HEK293 (cell line): ENCODE measurements at regions not wholly inside any gene's neighbourhood (a gene's known extent, or its start where the extent isn't known, plus 50 kb on each side); places are given as distances from the start of the nearest gene placed in this dataset.

ENCODE experiments used
- CTCF ChIA-PET: fragments of 350-600 bp; formaldehyde crosslinking; extraction: SDS; loops from one replicate; lab custom pipeline; 2021; ENCODE audit warnings: antibody characterized with exemption; lab: Yijun Ruan, JAX
- POLR2A ChIA-PET: fragments of 300-600 bp; formaldehyde crosslinking; extraction: SDS; loops from one replicate; lab custom pipeline; 2020; ENCODE audit warnings: antibody characterized with exemption, inconsistent platforms; lab: Yijun Ruan, JAX
- H3K27ac ChIP-seq: fragments of 200-500 bp; sonication (Bioruptor generic); 2 replicates; pipeline ENCODE4 v1.5.1; 2014; ENCODE audit warnings: low read depth, low read length, control low read depth, inconsistent platforms; ENCODE audit errors: extremely low read depth
- H3K36me3 ChIP-seq, 2 experiments: fragments of 200-500 bp in 1 of 2; sonication (Bioruptor generic) in 1 of 2; 1 replicate in 1 of 2; 2 replicates in 1 of 2; pipeline ENCODE4 v1.5.1; 2014 to 2017; ENCODE audit warnings: inconsistent platforms in 2 of 2, low read length in 2 of 2; ENCODE audit not compliant: control insufficient read depth in 2 of 2, insufficient read depth in 1 of 2
- H3K4me1 ChIP-seq: fragments of 200-500 bp; sonication (Bioruptor generic); 2 replicates; pipeline ENCODE4 v1.5.1; 2014; ENCODE audit warnings: mild to moderate bottlenecking, low read length, inconsistent platforms; ENCODE audit not compliant: control insufficient read depth, insufficient read depth
- H3K4me3 ChIP-seq: 2 replicates; pipeline ENCODE4 v1.5.1; 2011; ENCODE audit warnings: low read depth, mild to moderate bottlenecking, control low read depth, low read length, moderate library complexity
- H3K9me3 ChIP-seq: fragments of 200-500 bp; sonication (Bioruptor generic); 2 replicates; pipeline ENCODE4 v1.5.1; 2014; ENCODE audit warnings: low read depth, low read length, inconsistent platforms; ENCODE audit not compliant: control insufficient read depth, insufficient read depth
- HOXC10 ChIP-seq: sonication (generic); formaldehyde crosslinking; IDR thresholded peaks from 2 replicates; pipeline ENCODE4 v1.8.1; 2023; ENCODE audit warnings: mild to moderate bottlenecking, missing genetic modification reagents
- SCRT1 ChIP-seq: fragments of 450-650 bp; formaldehyde crosslinking; IDR thresholded peaks from 2 replicates; pipeline ENCODE4 v1.5.1; 2016; ENCODE audit warnings: missing biosample characterization, missing genetic modification characterization, borderline replicate concordance
- SETDB1 ChIP-seq: IDR thresholded peaks from one replicate; pipeline ENCODE4 v1.6.1; 2017; ENCODE audit warnings: mild to moderate bottlenecking, low read length, moderate library complexity, mixed read lengths; ENCODE audit not compliant: insufficient read length
- SP7 ChIP-seq: fragments of 450-650 bp; formaldehyde crosslinking; IDR thresholded peaks from 2 replicates; pipeline ENCODE4 v1.5.1; 2016; ENCODE audit warnings: missing biosample characterization, missing genetic modification characterization
- TRIM28 ChIP-seq: IDR thresholded peaks from 2 replicates; pipeline ENCODE4 v1.6.1; 2011; ENCODE audit warnings: low read length, control low read depth, borderline replicate concordance
- ZBTB1 ChIP-seq: fragments of 450-650 bp; formaldehyde crosslinking; IDR thresholded peaks from 2 replicates; pipeline ENCODE4 v1.5.1; 2016; ENCODE audit warnings: missing biosample characterization, missing genetic modification characterization
- ZNF114 ChIP-seq: fragments of 450-650 bp; formaldehyde crosslinking; IDR thresholded peaks from 2 replicates; pipeline ENCODE4 v1.5.0; 2017; ENCODE audit warnings: missing biosample characterization, missing genetic modification characterization
- ZNF121 ChIP-seq: fragments of 450-650 bp; formaldehyde crosslinking; IDR thresholded peaks from 2 replicates; pipeline ENCODE4 v1.5.1; 2016; ENCODE audit warnings: missing biosample characterization, missing genetic modification characterization
- ZNF16 ChIP-seq: fragments of 450-650 bp; formaldehyde crosslinking; IDR thresholded peaks from 2 replicates; pipeline ENCODE4 v1.5.1; 2016; ENCODE audit warnings: low read depth, missing biosample characterization, missing genetic modification characterization
- ZNF202 ChIP-seq: fragments of 450-650 bp; formaldehyde crosslinking; IDR thresholded peaks from 2 replicates; pipeline ENCODE4 v1.5.1; 2016; ENCODE audit warnings: missing biosample characterization, missing genetic modification characterization, borderline replicate concordance
- ZNF24 ChIP-seq: fragments of 450-650 bp; formaldehyde crosslinking; IDR thresholded peaks from 2 replicates; pipeline ENCODE4 v1.5.1; 2016; ENCODE audit warnings: missing biosample characterization, missing genetic modification characterization
- ZNF26 ChIP-seq: fragments of 450-650 bp; formaldehyde crosslinking; IDR thresholded peaks from 2 replicates; pipeline ENCODE4 v1.5.1; 2016; ENCODE audit warnings: missing biosample characterization, missing genetic modification characterization
- ZNF280C ChIP-seq: fragments of 450-650 bp; formaldehyde crosslinking; IDR thresholded peaks from 2 replicates; pipeline ENCODE4 v1.5.1; 2016; ENCODE audit warnings: missing biosample characterization, missing genetic modification characterization
- ZNF311 ChIP-seq: fragments of 450-650 bp; formaldehyde crosslinking; IDR thresholded peaks from 2 replicates; pipeline ENCODE4 v1.5.1; 2017; ENCODE audit warnings: missing biosample characterization, missing genetic modification characterization, borderline replicate concordance
- ZNF350 ChIP-seq: fragments of 450-650 bp; formaldehyde crosslinking; IDR thresholded peaks from 2 replicates; pipeline ENCODE4 v1.5.0; 2017; ENCODE audit warnings: missing biosample characterization, mild to moderate bottlenecking, missing genetic modification characterization
- ZNF394 ChIP-seq: fragments of 450-650 bp; formaldehyde crosslinking; IDR thresholded peaks from 2 replicates; pipeline ENCODE4 v1.5.1; 2016; ENCODE audit warnings: missing biosample characterization, missing genetic modification characterization, mild to moderate bottlenecking, moderate library complexity, borderline replicate concordance
- ZNF416 ChIP-seq: fragments of 450-650 bp; formaldehyde crosslinking; IDR thresholded peaks from 2 replicates; pipeline ENCODE4 v1.5.1; 2016; ENCODE audit warnings: missing biosample characterization, missing genetic modification characterization
- ZNF48 ChIP-seq: fragments of 450-650 bp; formaldehyde crosslinking; IDR thresholded peaks from 2 replicates; pipeline ENCODE4 v1.5.1; 2016; ENCODE audit warnings: missing biosample characterization, missing genetic modification characterization
- ZNF510 ChIP-seq: fragments of 450-650 bp; formaldehyde crosslinking; IDR thresholded peaks from 2 replicates; pipeline ENCODE4 v1.5.1; 2018; ENCODE audit warnings: mild to moderate bottlenecking, missing genetic modification characterization, missing biosample characterization; ENCODE audit not compliant: insufficient replicate concordance
- ZNF561 ChIP-seq: fragments of 450-650 bp; IDR thresholded peaks from 2 replicates; pipeline ENCODE4 v1.5.1; 2018; ENCODE audit warnings: missing biosample characterization, missing genetic modification characterization, borderline replicate concordance
- ZNF571 ChIP-seq: fragments of 450-650 bp; formaldehyde crosslinking; IDR thresholded peaks from 2 replicates; pipeline ENCODE4 v1.5.0; 2017; ENCODE audit warnings: missing biosample characterization, missing genetic modification characterization
- ZNF621 ChIP-seq: fragments of 450-650 bp; formaldehyde crosslinking; IDR thresholded peaks from 2 replicates; pipeline ENCODE4 v1.5.1; 2017; ENCODE audit warnings: missing biosample characterization, missing genetic modification characterization
- ZNF623 ChIP-seq: fragments of 450-650 bp; formaldehyde crosslinking; IDR thresholded peaks from 2 replicates; pipeline ENCODE4 v1.5.1; 2016; ENCODE audit warnings: missing biosample characterization, missing genetic modification characterization
- ZNF670 ChIP-seq: fragments of 450-650 bp; formaldehyde crosslinking; IDR thresholded peaks from 2 replicates; pipeline ENCODE4 v1.5.1; 2016; ENCODE audit warnings: missing biosample characterization, missing genetic modification characterization, low read depth
- ZNF707 ChIP-seq: fragments of 450-650 bp; formaldehyde crosslinking; IDR thresholded peaks from 2 replicates; pipeline ENCODE4 v1.5.1; 2016; ENCODE audit warnings: missing biosample characterization, missing genetic modification characterization
- TF ChIP-seq, protein P1 (sequence below): fragments of 450-650 bp; formaldehyde crosslinking; IDR thresholded peaks from 2 replicates; pipeline ENCODE4 v1.5.1; 2016; ENCODE audit warnings: missing biosample characterization, missing genetic modification characterization

GRCh38 chr15:70409388-70409787 lies 311.7 kb upstream of the TLE3 start:
- POLR2A ChIA-PET, result no interaction called here
- H3K4me3 ChIP-seq, result no peak overlapping the region
- H3K36me3 ChIP-seq, result no peaks in the 10 kb centered on the region
- CTCF ChIA-PET, result interaction anchor here (0.6 kb wide), 1 partner anchor 1017 kb away, joined by 3 read pairs; no protein-coding TSS in a partner anchor
- TF ChIP-seq ZNF280C, result no peak
- no peak for TF ChIP-seq ZNF394
- no peak for TF ChIP-seq ZNF121 (tag by site-specific recombination)
- no peak for TF ChIP-seq ZNF202
- no peak for TF ChIP-seq ZNF48 (tag by site-specific recombination)
- TF ChIP-seq ZNF707 (tag by site-specific recombination), result no peak
- no peak for TF ChIP-seq ZNF16
- no peak for TF ChIP-seq ZNF571 (tag by site-specific recombination)
- TF ChIP-seq ZNF416, result no peak
- no peak for TF ChIP-seq ZNF311 (tag by site-specific recombination)
- no peak for TF ChIP-seq ZNF114 (tag by site-specific recombination)
- TF ChIP-seq ZNF561, result no peak
- no peaks in the 10 kb centered on the region for H3K9me3 ChIP-seq
- no peak overlapping the region for H3K27ac ChIP-seq
- H3K4me1 ChIP-seq, result no peaks in the 10 kb centered on the region

DNA sequence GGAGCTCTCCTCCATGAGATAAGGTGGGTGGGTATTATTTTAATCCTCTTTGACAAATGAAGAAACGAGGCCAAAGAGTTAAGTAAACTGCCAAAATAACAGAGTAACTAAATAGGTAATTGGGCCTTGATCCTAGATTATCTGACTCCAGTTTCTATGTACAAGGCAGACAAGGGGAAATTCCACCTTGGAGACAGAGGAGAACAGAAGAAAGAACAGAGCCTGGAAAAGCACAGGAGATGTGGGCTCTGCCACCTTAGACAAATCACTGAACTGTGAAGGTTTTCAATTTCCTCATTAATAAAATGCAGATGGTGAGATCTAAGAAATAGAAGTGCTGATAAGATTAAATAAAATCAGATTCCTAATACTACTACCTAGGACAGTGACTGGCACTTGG lies 310.2 kb upstream of the TLE3 start:
- Histone ChIP-seq H3K36me3 (no peaks in the 10 kb centered on the region), H3K4me3 (no peak overlapping the region), H3K4me1 (no peaks in the 10 kb centered on the region), H3K27ac (no peak overlapping the region), H3K9me3 (no peaks in the 10 kb centered on the region)
- POLR2A ChIA-PET, result no interaction called here
- CTCF ChIA-PET, result no interaction called here
- TF ChIP-seq TRIM28, result peak; percentile 48; the same call in 1 of the 2 replicates
- TF ChIP-seq ZNF510 (tag by site-specific recombination), result no peak
- TF ChIP-seq HOXC10 (CRISPR knock-in tag), result no peak
- TF ChIP-seq ZNF26, result no peak
- no peak for TF ChIP-seq ZNF24 (tag by site-specific recombination)
- TF ChIP-seq ZNF670 (tag by site-specific recombination), result no peak
- TF ChIP-seq ZNF350 (tag by site-specific recombination), result no peak
- no peak for TF ChIP-seq SP7 (tag by site-specific recombination)
- TF ChIP-seq ZNF623 (tag by site-specific recombination), result no peak
- no peak for TF ChIP-seq SCRT1 (tag by site-specific recombination)
- no peak for TF ChIP-seq ZNF621 (tag by site-specific recombination)
- TF ChIP-seq, protein P1, sequence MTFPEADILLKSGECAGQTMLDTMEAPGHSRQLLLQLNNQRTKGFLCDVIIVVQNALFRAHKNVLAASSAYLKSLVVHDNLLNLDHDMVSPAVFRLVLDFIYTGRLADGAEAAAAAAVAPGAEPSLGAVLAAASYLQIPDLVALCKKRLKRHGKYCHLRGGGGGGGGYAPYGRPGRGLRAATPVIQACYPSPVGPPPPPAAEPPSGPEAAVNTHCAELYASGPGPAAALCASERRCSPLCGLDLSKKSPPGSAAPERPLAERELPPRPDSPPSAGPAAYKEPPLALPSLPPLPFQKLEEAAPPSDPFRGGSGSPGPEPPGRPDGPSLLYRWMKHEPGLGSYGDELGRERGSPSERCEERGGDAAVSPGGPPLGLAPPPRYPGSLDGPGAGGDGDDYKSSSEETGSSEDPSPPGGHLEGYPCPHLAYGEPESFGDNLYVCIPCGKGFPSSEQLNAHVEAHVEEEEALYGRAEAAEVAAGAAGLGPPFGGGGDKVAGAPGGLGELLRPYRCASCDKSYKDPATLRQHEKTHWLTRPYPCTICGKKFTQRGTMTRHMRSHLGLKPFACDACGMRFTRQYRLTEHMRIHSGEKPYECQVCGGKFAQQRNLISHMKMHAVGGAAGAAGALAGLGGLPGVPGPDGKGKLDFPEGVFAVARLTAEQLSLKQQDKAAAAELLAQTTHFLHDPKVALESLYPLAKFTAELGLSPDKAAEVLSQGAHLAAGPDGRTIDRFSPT (tag by site-specific recombination), result no peak
- no peak for TF ChIP-seq ZBTB1 (tag by site-specific recombination)
- no peak for TF ChIP-seq ZNF571 (tag by site-specific recombination)
- peak; percentile 94 for TF ChIP-seq SETDB1
